ENCODE measurements at regions not wholly inside any gene's neighbourhood (a gene's known extent, or its start where the extent isn't known, plus 50 kb on each side); places are given as distances from the start of the nearest gene placed in this dataset.

DNA sequence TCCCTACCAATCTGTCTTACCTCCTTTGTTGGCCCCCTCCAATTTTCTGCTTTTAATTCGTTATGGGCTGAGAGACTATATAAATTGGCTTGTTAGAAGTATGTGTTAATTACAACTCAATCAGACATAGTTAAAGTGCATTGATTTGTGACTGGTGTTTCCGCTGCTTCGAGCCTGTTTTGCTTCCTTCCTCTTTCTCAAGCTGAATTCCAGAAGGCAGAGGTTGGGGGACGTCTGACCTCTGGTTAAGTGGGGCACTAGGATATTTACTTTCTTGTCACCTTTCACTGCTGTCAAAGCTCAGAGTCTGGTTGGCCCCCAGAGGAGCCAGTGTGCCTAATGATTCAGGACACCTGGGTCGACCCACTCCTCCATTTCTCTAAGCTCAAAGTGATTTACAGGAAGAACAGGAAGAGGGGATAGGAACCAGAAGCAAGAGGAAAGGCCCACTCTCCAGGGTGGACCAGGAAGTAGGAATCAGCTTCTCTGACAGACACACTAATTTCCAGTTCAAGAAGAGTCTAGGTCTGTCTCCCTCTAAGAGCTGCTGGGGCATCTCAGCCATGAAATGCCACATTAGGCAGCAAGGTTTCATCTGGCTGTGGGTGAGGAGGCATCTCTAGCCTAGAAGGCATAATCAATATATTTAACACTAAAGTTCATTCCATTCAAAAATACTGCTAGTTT, 397.2 kb upstream of the NPVF start:
- peaks cover 0 to 4% (median 3%) of the 10 kb centered on the region in 3 donors for H3K4me1 ChIP-seq (ENCODE audit: control insufficient read depth in 2 of 3, insufficient read depth in 2 of 3, low read depth in 1 of 3, low read length in 3 of 3)
- intact Hi-C loops (cut with DNase I): no loop called here
- H3K36me3 ChIP-seq (ENCODE audit: control insufficient read depth in 2 of 3, insufficient read depth in 3 of 3, low read length in 3 of 3): no peaks in the 10 kb centered on the region
- no peak overlapping the region for H3K4me3 ChIP-seq (ENCODE audit: low read length in 3 of 3)
- FAIRE-seq (no peak), DNase-seq (peak in 3 of 5 donors; percentile 42 to 75 (median 59))
- H3K9ac ChIP-seq (ENCODE audit: low read length in 3 of 3): no peak overlapping the region
- H3K9me3 ChIP-seq (ENCODE audit: control insufficient read depth in 2 of 3, insufficient read depth in 1 of 3, low read length in 3 of 3): peaks cover 0 to 2% (median 0%) of the 10 kb centered on the region in 3 donors
- H3K27ac ChIP-seq (ENCODE audit: low read depth in 2 of 2, low read length in 2 of 2): peak overlapping the region; percentile 0 to 3
- H3K27me3 ChIP-seq (ENCODE audit: control insufficient read depth, insufficient read depth, low read length): no peaks in the 10 kb centered on the region
- TF ChIP-seq, protein P1, sequence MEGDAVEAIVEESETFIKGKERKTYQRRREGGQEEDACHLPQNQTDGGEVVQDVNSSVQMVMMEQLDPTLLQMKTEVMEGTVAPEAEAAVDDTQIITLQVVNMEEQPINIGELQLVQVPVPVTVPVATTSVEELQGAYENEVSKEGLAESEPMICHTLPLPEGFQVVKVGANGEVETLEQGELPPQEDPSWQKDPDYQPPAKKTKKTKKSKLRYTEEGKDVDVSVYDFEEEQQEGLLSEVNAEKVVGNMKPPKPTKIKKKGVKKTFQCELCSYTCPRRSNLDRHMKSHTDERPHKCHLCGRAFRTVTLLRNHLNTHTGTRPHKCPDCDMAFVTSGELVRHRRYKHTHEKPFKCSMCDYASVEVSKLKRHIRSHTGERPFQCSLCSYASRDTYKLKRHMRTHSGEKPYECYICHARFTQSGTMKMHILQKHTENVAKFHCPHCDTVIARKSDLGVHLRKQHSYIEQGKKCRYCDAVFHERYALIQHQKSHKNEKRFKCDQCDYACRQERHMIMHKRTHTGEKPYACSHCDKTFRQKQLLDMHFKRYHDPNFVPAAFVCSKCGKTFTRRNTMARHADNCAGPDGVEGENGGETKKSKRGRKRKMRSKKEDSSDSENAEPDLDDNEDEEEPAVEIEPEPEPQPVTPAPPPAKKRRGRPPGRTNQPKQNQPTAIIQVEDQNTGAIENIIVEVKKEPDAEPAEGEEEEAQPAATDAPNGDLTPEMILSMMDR (IDR thresholded peaks at IDR 0.05; ENCODE audit: borderline replicate concordance, extremely low read depth, insufficient read depth): no peak

DNA sequence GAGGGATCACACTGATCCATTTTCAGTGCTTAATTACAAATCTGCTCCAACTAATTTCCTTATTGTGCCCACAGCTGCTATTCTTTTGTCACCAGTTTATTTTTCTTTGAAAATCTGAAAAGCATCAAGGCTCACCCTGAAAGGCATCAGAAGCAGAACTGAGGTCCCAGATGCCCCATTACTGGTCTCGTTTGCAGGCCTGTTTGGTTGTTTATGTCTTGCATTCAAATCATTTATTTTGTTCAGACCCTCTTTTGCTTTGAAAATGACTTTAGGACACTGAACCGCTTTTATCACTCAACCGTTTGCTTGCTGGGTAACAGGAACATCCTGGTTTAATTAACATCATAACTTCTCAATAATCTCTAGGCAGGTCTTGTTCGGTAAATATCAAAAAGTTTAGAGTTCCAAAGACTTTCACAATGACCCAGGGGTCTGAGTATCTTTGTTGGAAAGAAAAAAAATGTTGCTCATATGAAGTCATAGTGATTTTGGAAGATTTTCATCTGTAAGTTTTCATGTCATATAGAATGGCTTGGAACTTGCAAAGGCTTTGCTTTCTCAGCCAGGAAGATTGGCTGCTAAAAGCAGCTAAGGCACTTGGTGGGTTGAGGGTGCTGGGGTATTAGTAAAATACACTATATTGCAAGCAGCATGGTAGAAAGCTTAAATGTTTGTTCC, 398.3 kb upstream of the NPVF start:
- FAIRE-seq: no peak
- Histone ChIP-seq H3K4me1 (ENCODE audit: control insufficient read depth in 2 of 3, insufficient read depth in 2 of 3, low read depth in 1 of 3, low read length in 3 of 3) (peaks cover 0 to 3% (median 0%) of the 10 kb centered on the region in 3 donors), H3K27me3 (ENCODE audit: control insufficient read depth, insufficient read depth, low read length) (no peaks in the 10 kb centered on the region), H3K4me3 (ENCODE audit: low read length in 3 of 3) (no peak overlapping the region), H3K36me3 (ENCODE audit: control insufficient read depth in 2 of 3, insufficient read depth in 3 of 3, low read length in 3 of 3) (no peaks in the 10 kb centered on the region), H3K9ac (ENCODE audit: low read length in 3 of 3) (no peak overlapping the region), H3K27ac (ENCODE audit: low read depth in 2 of 2, low read length in 2 of 2) (no peak overlapping the region), H3K9me3 (ENCODE audit: control insufficient read depth in 2 of 3, insufficient read depth in 1 of 3, low read length in 3 of 3) (no peaks in the 10 kb centered on the region)
- no peak for DNase-seq
- TF ChIP-seq, protein P1 (IDR thresholded peaks at IDR 0.05; ENCODE audit: borderline replicate concordance, extremely low read depth, insufficient read depth): no peak
- intact Hi-C loops (cut with DNase I): no loop called here

DNA sequence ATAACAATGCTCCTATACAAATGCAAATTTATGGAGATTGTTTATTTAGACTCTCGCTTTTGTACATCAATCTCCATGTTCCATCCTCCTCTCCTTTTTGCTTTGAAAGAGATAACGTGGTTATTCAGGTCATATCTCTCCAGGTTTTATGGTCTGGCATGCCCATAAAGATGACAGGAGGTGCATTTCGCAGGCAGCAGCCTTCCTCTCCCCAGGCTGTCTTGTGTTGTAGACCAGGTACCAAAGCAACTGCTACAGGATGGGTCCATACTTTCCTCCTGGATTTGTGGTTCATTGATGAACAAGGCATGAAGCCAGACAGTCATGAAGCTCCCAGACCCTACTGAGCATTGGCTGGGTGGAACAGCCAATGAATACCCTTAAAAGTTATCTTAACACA, 400.2 kb upstream of the NPVF start:
- intact Hi-C loops (cut with DNase I): no loop called here

More for the DNA sequence above, 400.2 kb upstream of the NPVF start:
- no peak overlapping the region for H3K27ac ChIP-seq (ENCODE audit: low read depth in 2 of 2, low read length in 2 of 2)
- H3K9ac ChIP-seq (ENCODE audit: low read length in 3 of 3): no peak overlapping the region
- FAIRE-seq: no peak
- no peak overlapping the region for H3K4me3 ChIP-seq (ENCODE audit: low read length in 3 of 3)
- H3K36me3 ChIP-seq (ENCODE audit: control insufficient read depth in 2 of 3, insufficient read depth in 3 of 3, low read length in 3 of 3): no peaks in the 10 kb centered on the region
- no peaks in the 10 kb centered on the region for H3K27me3 ChIP-seq (ENCODE audit: control insufficient read depth, insufficient read depth, low read length)
- DNase-seq: no peak
- TF ChIP-seq, protein P1 (IDR thresholded peaks at IDR 0.05; ENCODE audit: borderline replicate concordance, extremely low read depth, insufficient read depth): no peak
- H3K4me1 ChIP-seq (ENCODE audit: control insufficient read depth in 2 of 3, insufficient read depth in 2 of 3, low read depth in 1 of 3, low read length in 3 of 3): peaks cover 0 to 3% (median 0%) of the 10 kb centered on the region in 3 donors
- no peaks in the 10 kb centered on the region for H3K9me3 ChIP-seq (ENCODE audit: control insufficient read depth in 2 of 3, insufficient read depth in 1 of 3, low read length in 3 of 3)

Data from kidney (tissue), 13 donors.